CD14-positive monocyte (primary cell): ENCODE measurements at regions not wholly inside any gene's neighbourhood (a gene's known extent, or its start where the extent isn't known, plus 50 kb on each side); places are given as distances from the start of the nearest gene placed in this dataset.
A peak's percentile ranks its signal among the peaks of the same experiment; 100 is the strongest.

Experiments used
- DNase-seq, 3 donors: peaks; one replicate each; pipeline ENCODE4 v3.0.0-alpha.2; 2011 to 2022
- H2AFZ ChIP-seq: 2 replicates; pipeline ENCODE4 v1.6.0; 2012; ENCODE audit warnings: mild to moderate bottlenecking, low read depth, low read length, inconsistent platforms; ENCODE audit not compliant: insufficient read depth, poor library complexity, severe bottlenecking
- H3K27ac ChIP-seq, 2 donors: 1 replicate in 1 of 2; 2 replicates in 1 of 2; pipeline ENCODE4 v1.5.1; 2012 to 2013; ENCODE audit warnings: low read length in 2 of 2, control low read depth in 1 of 2, inconsistent platforms in 1 of 2, low read depth in 1 of 2, mild to moderate bottlenecking in 1 of 2
- H3K27me3 ChIP-seq, 2 donors: one replicate each; pipeline versions ENCODE4 v1.6.0 to v1.6.1; 2011 to 2013; ENCODE audit warnings: low read length in 2 of 2; ENCODE audit not compliant: control insufficient read depth in 2 of 2, insufficient read depth in 2 of 2
- H3K36me3 ChIP-seq, 2 donors: replicated peaks in 1 of 2; 1 replicate in 1 of 2; 2 replicates in 1 of 2; pipeline versions ENCODE4 v1.5.1 to v1.6.1; 2012 to 2013; ENCODE audit warnings: low read length in 2 of 2, control low read depth in 1 of 2, inconsistent platforms in 1 of 2, mild to moderate bottlenecking in 1 of 2; ENCODE audit not compliant: insufficient read depth in 2 of 2, control insufficient read depth in 1 of 2
- H3K4me1 ChIP-seq, 2 donors: 1 replicate in 1 of 2; 2 replicates in 1 of 2; pipeline versions ENCODE4 v1.5.1 to v1.6.1; 2012 to 2013; ENCODE audit warnings: low read length in 2 of 2, control low read depth in 1 of 2, inconsistent platforms in 1 of 2, mild to moderate bottlenecking in 1 of 2, moderate library complexity in 1 of 2; ENCODE audit not compliant: insufficient read depth in 2 of 2, control insufficient read depth in 1 of 2
- H3K4me2 ChIP-seq: replicated peaks from 2 replicates; pipeline ENCODE3; 2012; ENCODE audit warnings: low read length, moderate library complexity, mild to moderate bottlenecking; ENCODE audit not compliant: poor library complexity, severe bottlenecking; ENCODE audit errors: extremely low read depth
- H3K4me3 ChIP-seq, 3 experiments: fragments of 200-600 bp in 1 of 3; sonication (generic) in 1 of 3; replicated peaks in 1 of 3; 1 replicate in 2 of 3; 2 replicates in 1 of 3; pipeline ENCODE4 v1.5.1; 2011 to 2013; ENCODE audit warnings: low read length in 3 of 3, mild to moderate bottlenecking in 3 of 3, control low read depth in 2 of 3, low read depth in 2 of 3, inconsistent platforms in 1 of 3, moderate library complexity in 1 of 3
- H3K79me2 ChIP-seq: 2 replicates; pipeline ENCODE4 v1.6.0; 2012; ENCODE audit warnings: mild to moderate bottlenecking, control low read depth, inconsistent platforms, low read length, moderate library complexity; ENCODE audit not compliant: insufficient read depth
- H3K9ac ChIP-seq: 2 replicates; pipeline ENCODE4 v1.6.0; 2017; ENCODE audit warnings: low read length, mild to moderate bottlenecking; ENCODE audit not compliant: insufficient read depth, poor library complexity, severe bottlenecking
- H3K9me3 ChIP-seq, 2 donors: replicated peaks in 1 of 2; 1 replicate in 1 of 2; 2 replicates in 1 of 2; pipeline versions ENCODE4 v1.5.1 to v1.6.1; 2012 to 2013; ENCODE audit warnings: low read length in 2 of 2, control low read depth in 1 of 2; ENCODE audit not compliant: control insufficient read depth in 1 of 2, insufficient read depth in 1 of 2
- H4K20me1 ChIP-seq: 2 replicates; pipeline ENCODE4 v1.6.0; 2012; ENCODE audit warnings: mild to moderate bottlenecking, low read length, control low read depth, moderate library complexity; ENCODE audit not compliant: insufficient read depth
- H3K27ac Mint-ChIP-seq, 7 donors: one replicate each; pipeline ENCODE4 v1.8.0; 2020; ENCODE audit warnings: mild to moderate bottlenecking in 7 of 7, mixed read lengths in 7 of 7, moderate library complexity in 6 of 7, inconsistent platforms in 2 of 7
- H3K27me3 Mint-ChIP-seq, 3 donors: one replicate each; pipeline ENCODE4 v1.8.0; 2021 to 2022; ENCODE audit warnings: low read depth in 3 of 3, mild to moderate bottlenecking in 3 of 3, mixed read lengths in 3 of 3, moderate library complexity in 3 of 3, inconsistent platforms in 1 of 3
- H3K36me3 Mint-ChIP-seq, 2 donors: one replicate each; pipeline ENCODE4 v1.8.0; 2020; ENCODE audit warnings: mixed read lengths in 2 of 2, inconsistent platforms in 1 of 2, mild to moderate bottlenecking in 1 of 2
- H3K4me1 Mint-ChIP-seq: one replicate; pipeline ENCODE4 v1.8.0; 2020; ENCODE audit warnings: mild to moderate bottlenecking, mixed read lengths
- H3K4me3 Mint-ChIP-seq, 2 donors: one replicate each; pipeline ENCODE4 v1.8.0; 2020; ENCODE audit warnings: mild to moderate bottlenecking in 2 of 2, mixed read lengths in 2 of 2, moderate library complexity in 1 of 2
- H3K9me3 Mint-ChIP-seq, 7 donors: one replicate each; pipeline ENCODE4 v1.8.0; 2020 to 2022; ENCODE audit warnings: mixed read lengths in 7 of 7, mild to moderate bottlenecking in 6 of 7, moderate library complexity in 6 of 7, inconsistent platforms in 2 of 7
- CTCF ChIP-seq: fragments of 200-600 bp; IDR thresholded peaks from one replicate; pipeline ENCODE4 v1.8.0; 2022; ENCODE audit warnings: antibody characterized with exemption, mild to moderate bottlenecking
- whole genome bisulfite sequencing: methylation state at CpG from one replicate; pipeline ENCODE4 v1.1.5; 2013; ENCODE audit warnings: missing lambda C conversion rate; ENCODE audit not compliant: insufficient coverage; 5-methylcytosine and 5-hydroxymethylcytosine counted together
- intact Hi-C, 2 donors: fragments of 100-400 bp; cut with micrococcal nuclease; formaldehyde crosslinking; loops; one replicate each; pipeline versions ENCODE4 v1.15.0 to v1.15.1; 2023

GRCh38 chr12:116392061-116392460 lies 114.6 kb upstream of the MED13L start:
- H3K4me3 ChIP-seq, result no peak overlapping the region
- H3K27me3 ChIP-seq, result no peaks in the 10 kb centered on the region
- DNase-seq, result no peak
- H3K27me3 Mint-ChIP-seq, result no peaks in the 10 kb centered on the region
- H3K4me1 Mint-ChIP-seq, result peaks cover 21% of the 10 kb centered on the region
- no peaks in the 10 kb centered on the region for H3K36me3 ChIP-seq
- H4K20me1 ChIP-seq, result no peaks in the 10 kb centered on the region
- 100% methylated on average over 3 of the region's 6 CpGs for WGBS
- H3K27ac ChIP-seq, result no peak overlapping the region
- H3K79me2 ChIP-seq, result no peaks in the 10 kb centered on the region
- no peak for TF ChIP-seq CTCF
- no peak overlapping the region for H3K4me2 ChIP-seq
- H3K9me3 ChIP-seq, result peaks cover 8 to 11% of the 10 kb centered on the region in 2 donors
- H3K27ac Mint-ChIP-seq, result peak overlapping the region in 1 of 7 donors; percentile 38
- peaks cover 16% of the 10 kb centered on the region in 2 donors for H3K4me1 ChIP-seq
- H3K9me3 Mint-ChIP-seq, result peaks cover 4 to 15% (median 10%) of the 10 kb centered on the region in 7 donors
- no peak overlapping the region for H3K4me3 Mint-ChIP-seq
- H3K9ac ChIP-seq, result no peak overlapping the region
- intact Hi-C loops, result no loop called here
- no peak overlapping the region for H2AFZ ChIP-seq
- no peaks in the 10 kb centered on the region for H3K36me3 Mint-ChIP-seq

- Histone ChIP-seq H3K27me3 (no peaks in the 10 kb centered on the region), H2AFZ (no peak overlapping the region), H3K9ac (no peak overlapping the region), H3K4me3 (no peak overlapping the region), H3K4me1 (peaks cover 16% of the 10 kb centered on the region in 2 donors), H3K4me2 (no peak overlapping the region), H4K20me1 (no peaks in the 10 kb centered on the region), H3K9me3 (peaks cover 11% of the 10 kb centered on the region in 2 donors), H3K27ac (no peak overlapping the region), H3K79me2 (no peaks in the 10 kb centered on the region), H3K36me3 (no peaks in the 10 kb centered on the region)
- DNase-seq, result no peak
- TF ChIP-seq CTCF, result no peak
- intact Hi-C loops, result no loop called here
- no peak overlapping the region for H3K4me3 Mint-ChIP-seq
- peaks cover 0 to 2% of the 10 kb centered on the region in 2 donors for H3K36me3 Mint-ChIP-seq
- H3K27ac Mint-ChIP-seq, result no peak overlapping the region
- H3K4me1 Mint-ChIP-seq, result peaks cover 21% of the 10 kb centered on the region
- no peaks in the 10 kb centered on the region for H3K27me3 Mint-ChIP-seq
- H3K9me3 Mint-ChIP-seq, result peaks cover 6 to 18% (median 15%) of the 10 kb centered on the region in 7 donors
- WGBS, result 31% methylated on average over 7 of the region's 10 CpGs
These were observed 115.8 kb upstream of the MED13L start for GRCh38 chr12:116393255-116393654.
